WTC11 (cell line): ENCODE measurements at regions not wholly inside any gene's neighbourhood (a gene's known extent, or its start where the extent isn't known, plus 50 kb on each side); places are given as distances from the start of the nearest gene placed in this dataset.

Experiments
- AFF4 ChIP-seq: sonication (generic); formaldehyde crosslinking; IDR thresholded peaks from 2 replicates; pipeline ENCODE4 v1.8.1; 2023; ENCODE audit warnings: mild to moderate bottlenecking, missing genetic modification reagents, borderline replicate concordance
- ATF3 ChIP-seq: sonication (generic); formaldehyde crosslinking; conservative IDR thresholded peaks from 2 replicates; pipeline ENCODE4 v1.8.1; 2022; ENCODE audit warnings: mild to moderate bottlenecking, missing genetic modification reagents
- E2F1 ChIP-seq: sonication (generic); formaldehyde crosslinking; IDR thresholded peaks from 2 replicates; pipeline ENCODE4 v1.8.0; 2022; ENCODE audit warnings: mild to moderate bottlenecking, missing genetic modification reagents
- E2F4 ChIP-seq: sonication (generic); formaldehyde crosslinking; IDR thresholded peaks from 2 replicates; pipeline ENCODE4 v1.8.1; 2022; ENCODE audit warnings: low read depth, mild to moderate bottlenecking, moderate library complexity, missing genetic modification reagents, borderline replicate concordance
- E2F5 ChIP-seq: sonication (generic); formaldehyde crosslinking; IDR thresholded peaks from 2 replicates; pipeline ENCODE4 v1.8.1; 2022; ENCODE audit warnings: mild to moderate bottlenecking, moderate library complexity, missing genetic modification reagents
- ERG ChIP-seq: fragments of 250-450 bp; sonication (Bioruptor Pico); IDR thresholded peaks from 2 replicates; pipeline ENCODE4 v1.8.0; 2021; ENCODE audit warnings: mild to moderate bottlenecking
- MLX ChIP-seq: sonication (generic); formaldehyde crosslinking; IDR thresholded peaks from 2 replicates; pipeline ENCODE4 v1.8.1; 2023; ENCODE audit warnings: mild to moderate bottlenecking, missing genetic modification reagents, moderate library complexity
- NFE2L1 ChIP-seq: sonication (generic); formaldehyde crosslinking; IDR thresholded peaks from 2 replicates; pipeline ENCODE4 v1.8.1; 2023; ENCODE audit warnings: missing genetic modification reagents
- PRDM15 ChIP-seq: sonication (generic); formaldehyde crosslinking; IDR thresholded peaks from 2 replicates; pipeline ENCODE4 v1.8.0; 2022; ENCODE audit warnings: missing genetic modification reagents
- PREB ChIP-seq: sonication (generic); formaldehyde crosslinking; IDR thresholded peaks from 2 replicates; pipeline ENCODE4 v1.8.1; 2022; ENCODE audit warnings: mild to moderate bottlenecking, missing genetic modification reagents, moderate library complexity, borderline replicate concordance
- SMAD4 ChIP-seq: sonication (generic); formaldehyde crosslinking; IDR thresholded peaks from 2 replicates; pipeline ENCODE4 v1.8.0; 2022; ENCODE audit warnings: mild to moderate bottlenecking, missing genetic modification reagents
- TEAD1 ChIP-seq: sonication (generic); formaldehyde crosslinking; IDR thresholded peaks from 2 replicates; pipeline ENCODE4 v1.8.0; 2022; ENCODE audit warnings: mild to moderate bottlenecking, missing genetic modification reagents
- TP53 ChIP-seq: sonication (generic); formaldehyde crosslinking; IDR thresholded peaks from 2 replicates; pipeline ENCODE4 v1.8.1; 2023; ENCODE audit warnings: mild to moderate bottlenecking, missing genetic modification reagents
- ZBTB43 ChIP-seq: sonication (generic); formaldehyde crosslinking; IDR thresholded peaks from 2 replicates; pipeline ENCODE4 v1.8.1; 2023; ENCODE audit warnings: mild to moderate bottlenecking, missing genetic modification reagents
- ZNF396 ChIP-seq: fragments of 250-450 bp; sonication (Bioruptor Pico); IDR thresholded peaks from 2 replicates; pipeline ENCODE4 v1.8.0; 2021; ENCODE audit warnings: mild to moderate bottlenecking, moderate library complexity, borderline replicate concordance
- ZNF423 ChIP-seq: fragments of 250-450 bp; sonication (Bioruptor Pico); IDR thresholded peaks from 2 replicates; pipeline ENCODE4 v2.1.2; 2022; ENCODE audit warnings: mild to moderate bottlenecking, moderate library complexity

GRCh38 chr4:153117554-153117953 is 86.7 kb upstream of the TRIM2 start (continued):
- TF ChIP-seq E2F4 (CRISPR knock-in tag) (no peak), PREB (CRISPR knock-in tag) (no peak), NFE2L1 (CRISPR knock-in tag) (no peak), ZNF423 (no peak), SMAD4 (CRISPR knock-in tag) (no peak), MLX (CRISPR knock-in tag) (no peak), ZNF396 (CRISPR knock-in tag) (no peak), ZBTB43 (CRISPR knock-in tag) (no peak), ATF3 (CRISPR knock-in tag) (no peak), TP53 (CRISPR knock-in tag) (no peak), E2F5 (CRISPR knock-in tag) (no peak), E2F1 (CRISPR knock-in tag) (no peak), AFF4 (CRISPR knock-in tag) (no peak), ERG (CRISPR knock-in tag) (no peak), TEAD1 (CRISPR knock-in tag) (no peak), PRDM15 (CRISPR knock-in tag) (no peak)
